ENCODE measurements at regions not wholly inside any gene's neighbourhood (a gene's known extent, or its start where the extent isn't known, plus 50 kb on each side); places are given as distances from the start of the nearest gene placed in this dataset.
"Not testable (repeated sequence)": the region's sequence is repeated elsewhere in the genome, so short reads cannot be mapped to it uniquely, and the experiment has no call there.

GRCh38 chr3:74921676-74922075 is 307.2 kb upstream of the CNTN3 start:
- Mint-ChIP-seq H3K36me3 (ENCODE audit: low read depth) (no peaks in the 10 kb centered on the region), H3K4me3 (no peak overlapping the region), H3K27ac (no peak overlapping the region), H3K27me3 (no peaks in the 10 kb centered on the region), H3K4me1 (no peaks in the 10 kb centered on the region), H3K9me3 (peaks cover 6% of the 10 kb centered on the region)
- DNase-seq (no peak), ATAC-seq (no peak)

- H3K9me3 Mint-ChIP-seq: peaks cover 6% of the 10 kb centered on the region
Measured at GRCh38 chr3:74920721-74921350, 306.4 kb upstream of the CNTN3 start.

GRCh38 chr3:74916696-74917095 is 302.2 kb upstream of the CNTN3 start:
- H3K4me3 Mint-ChIP-seq: no peak overlapping the region
- no peak overlapping the region for H3K27ac Mint-ChIP-seq
- peaks cover 6% of the 10 kb centered on the region for H3K9me3 Mint-ChIP-seq
- DNase-seq (no peak), ATAC-seq (no peak)
- no peaks in the 10 kb centered on the region for H3K27me3 Mint-ChIP-seq
- no peaks in the 10 kb centered on the region for H3K36me3 Mint-ChIP-seq (ENCODE audit: low read depth)
- no peaks in the 10 kb centered on the region for H3K4me1 Mint-ChIP-seq

More at GRCh38 chr3:74920721-74921350, 306.4 kb upstream of the CNTN3 start:
- DNase-seq (no peak), ATAC-seq (no peak)
- Mint-ChIP-seq H3K36me3 (ENCODE audit: low read depth) (no peaks in the 10 kb centered on the region), H3K27ac (no peak overlapping the region), H3K4me1 (no peaks in the 10 kb centered on the region), H3K4me3 (no peak overlapping the region), H3K27me3 (no peaks in the 10 kb centered on the region)

GRCh38 chr3:74906181-74906580 is 291.7 kb upstream of the CNTN3 start:
- H3K36me3 Mint-ChIP-seq (ENCODE audit: low read depth): no peaks in the 10 kb centered on the region

GRCh38 chr3:74905478-74905877 is 291.0 kb upstream of the CNTN3 start:
- peaks cover 9% of the 10 kb centered on the region for H3K9me3 Mint-ChIP-seq
- no peaks in the 10 kb centered on the region for H3K27me3 Mint-ChIP-seq
- no peaks in the 10 kb centered on the region for H3K36me3 Mint-ChIP-seq (ENCODE audit: low read depth)
- ATAC-seq (no peak), DNase-seq (no peak)
- no peak overlapping the region for H3K27ac Mint-ChIP-seq
- H3K4me1 Mint-ChIP-seq: no peaks in the 10 kb centered on the region
- H3K4me3 Mint-ChIP-seq: no peak overlapping the region

More at GRCh38 chr3:74906181-74906580, 291.7 kb upstream of the CNTN3 start:
- Mint-ChIP-seq H3K4me3 (no peak overlapping the region), H3K4me1 (no peaks in the 10 kb centered on the region), H3K9me3 (peaks cover 9% of the 10 kb centered on the region), H3K27me3 (no peaks in the 10 kb centered on the region), H3K27ac (no peak overlapping the region)
- DNase-seq (no peak), ATAC-seq (no peak)

- H3K9me3 Mint-ChIP-seq: peaks cover 10% of the 10 kb centered on the region
- no peaks in the 10 kb centered on the region for H3K36me3 Mint-ChIP-seq (ENCODE audit: low read depth)
- H3K27me3 Mint-ChIP-seq: no peaks in the 10 kb centered on the region
- ATAC-seq (no peak), DNase-seq (no peak)
- no peak overlapping the region for H3K27ac Mint-ChIP-seq
- H3K4me3 Mint-ChIP-seq: no peak overlapping the region
- no peaks in the 10 kb centered on the region for H3K4me1 Mint-ChIP-seq
Measured at GRCh38 chr3:74904646-74905045, 290.2 kb upstream of the CNTN3 start.

GRCh38 chr3:74899796-74900516 is 285.5 kb upstream of the CNTN3 start:
- H3K27ac Mint-ChIP-seq; ATAC-seq; DNase-seq; H3K4me3 Mint-ChIP-seq; H3K27me3 Mint-ChIP-seq; H3K36me3 Mint-ChIP-seq (ENCODE audit: low read depth); H3K9me3 Mint-ChIP-seq; H3K4me1 Mint-ChIP-seq: not testable (repeated sequence)

GRCh38 chr3:74897006-74897405 is 282.5 kb upstream of the CNTN3 start:
- Mint-ChIP-seq H3K27ac (no peak overlapping the region), H3K9me3 (peaks cover 7% of the 10 kb centered on the region), H3K4me3 (no peak overlapping the region), H3K4me1 (no peaks in the 10 kb centered on the region), H3K27me3 (no peaks in the 10 kb centered on the region), H3K36me3 (ENCODE audit: low read depth) (no peaks in the 10 kb centered on the region)
- no peak for DNase-seq
- no peak for ATAC-seq

GRCh38 chr3:74891312-74891711 is 276.9 kb upstream of the CNTN3 start:
- peaks cover 14% of the 10 kb centered on the region for H3K9me3 Mint-ChIP-seq
- H3K27me3 Mint-ChIP-seq: no peaks in the 10 kb centered on the region

GRCh38 chr3:74883690-74884089 is 269.2 kb upstream of the CNTN3 start:
- peaks cover 14% of the 10 kb centered on the region for H3K9me3 Mint-ChIP-seq

More at GRCh38 chr3:74891312-74891711, 276.9 kb upstream of the CNTN3 start:
- no peak for ATAC-seq
- no peak for DNase-seq
- H3K4me1 Mint-ChIP-seq: no peaks in the 10 kb centered on the region
- H3K27ac Mint-ChIP-seq: no peak overlapping the region
- H3K4me3 Mint-ChIP-seq: no peak overlapping the region
- H3K36me3 Mint-ChIP-seq (ENCODE audit: low read depth): no peaks in the 10 kb centered on the region

GRCh38 chr3:74883222-74883621 is 268.8 kb upstream of the CNTN3 start:
- no peak overlapping the region for H3K27ac Mint-ChIP-seq

More at GRCh38 chr3:74883690-74884089, 269.2 kb upstream of the CNTN3 start:
- no peaks in the 10 kb centered on the region for H3K27me3 Mint-ChIP-seq
- no peaks in the 10 kb centered on the region for H3K4me1 Mint-ChIP-seq
- ATAC-seq (no peak), DNase-seq (no peak)
- H3K27ac Mint-ChIP-seq: no peak overlapping the region
- no peaks in the 10 kb centered on the region for H3K36me3 Mint-ChIP-seq (ENCODE audit: low read depth)
- H3K4me3 Mint-ChIP-seq: no peak overlapping the region

GRCh38 chr3:74880237-74880636 is 265.8 kb upstream of the CNTN3 start:
- no peaks in the 10 kb centered on the region for H3K27me3 Mint-ChIP-seq
- H3K9me3 Mint-ChIP-seq: peaks cover 9% of the 10 kb centered on the region
- ATAC-seq: no peak
- H3K36me3 Mint-ChIP-seq (ENCODE audit: low read depth): no peaks in the 10 kb centered on the region
- H3K4me3 Mint-ChIP-seq: no peak overlapping the region
- H3K27ac Mint-ChIP-seq: no peak overlapping the region
- DNase-seq: no peak
- H3K4me1 Mint-ChIP-seq: no peaks in the 10 kb centered on the region

More at GRCh38 chr3:74883222-74883621, 268.8 kb upstream of the CNTN3 start:
- no peak for ATAC-seq
- no peaks in the 10 kb centered on the region for H3K4me1 Mint-ChIP-seq
- H3K36me3 Mint-ChIP-seq (ENCODE audit: low read depth): no peaks in the 10 kb centered on the region
- H3K4me3 Mint-ChIP-seq: no peak overlapping the region
- H3K9me3 Mint-ChIP-seq: peaks cover 10% of the 10 kb centered on the region
- no peaks in the 10 kb centered on the region for H3K27me3 Mint-ChIP-seq
- no peak for DNase-seq

- Mint-ChIP-seq H3K27me3 (no peaks in the 10 kb centered on the region), H3K27ac (no peak overlapping the region), H3K9me3 (peaks cover 8% of the 10 kb centered on the region), H3K4me3 (no peak overlapping the region), H3K4me1 (no peaks in the 10 kb centered on the region), H3K36me3 (ENCODE audit: low read depth) (no peaks in the 10 kb centered on the region)
- ATAC-seq (no peak), DNase-seq (no peak)
Measured at GRCh38 chr3:74866357-74867030, 252.0 kb upstream of the CNTN3 start.

- DNase-seq: no peak
- Mint-ChIP-seq H3K36me3 (ENCODE audit: low read depth) (no peaks in the 10 kb centered on the region), H3K27ac (no peak overlapping the region), H3K9me3 (peaks cover 20% of the 10 kb centered on the region), H3K27me3 (no peaks in the 10 kb centered on the region), H3K4me1 (no peaks in the 10 kb centered on the region), H3K4me3 (no peak overlapping the region)
- ATAC-seq: no peak
Measured at GRCh38 chr3:74862476-74862875, 248.0 kb upstream of the CNTN3 start.

- DNase-seq: no peak
- no peak overlapping the region for H3K4me3 Mint-ChIP-seq
- ATAC-seq: no peak
- H3K9me3 Mint-ChIP-seq: peaks cover 20% of the 10 kb centered on the region
- H3K27ac Mint-ChIP-seq: no peak overlapping the region
- H3K4me1 Mint-ChIP-seq: no peaks in the 10 kb centered on the region
- H3K36me3 Mint-ChIP-seq (ENCODE audit: low read depth): no peaks in the 10 kb centered on the region
- H3K27me3 Mint-ChIP-seq: no peaks in the 10 kb centered on the region
Measured at GRCh38 chr3:74861211-74861610, 246.8 kb upstream of the CNTN3 start.
